Uterus (tissue), 2 donors: ENCODE measurements at regions not wholly inside any gene's neighbourhood (a gene's known extent, or its start where the extent isn't known, plus 50 kb on each side); places are given as distances from the start of the nearest gene placed in this dataset.

Source experiments
- CTCF ChIP-seq, 4 experiments: fragments of 200-600 bp in 2 of 4; fragments of 450-650 bp in 2 of 4; sonication (generic) in 2 of 4; IDR thresholded peaks; one replicate each; pipeline ENCODE4 v1.5.1; 2016 to 2019; ENCODE audit warnings: antibody characterized with exemption in 4 of 4, mild to moderate bottlenecking in 2 of 4, moderate library complexity in 1 of 4
- POLR2A ChIP-seq, 2 donors: fragments of 450-650 bp; IDR thresholded peaks; one replicate each; pipeline ENCODE4 v1.6.1; 2016; ENCODE audit warnings: antibody characterized with exemption in 2 of 2, mild to moderate bottlenecking in 1 of 2, moderate library complexity in 1 of 2

GRCh38 chr16:86211800-86212199, 298.5 kb upstream of the FOXF1 start:
- TF ChIP-seq CTCF (IDR thresholded peaks at IDR 0.05) (no peak), POLR2A (IDR thresholded peaks at IDR 0.05) (no peak)
